Tibial nerve (tissue), 4 donors: ENCODE measurements at regions not wholly inside any gene's neighbourhood (a gene's known extent, or its start where the extent isn't known, plus 50 kb on each side); places are given as distances from the start of the nearest gene placed in this dataset.

ENCODE experiments used
- EP300 ChIP-seq, 2 donors: sonication (generic); formaldehyde crosslinking; IDR thresholded peaks; one replicate each; pipeline ENCODE4 v1.6.1; 2017; ENCODE audit warnings: antibody characterized with exemption in 2 of 2, mild to moderate bottlenecking in 1 of 2
- POLR2A ChIP-seq, 2 donors: fragments of 450-650 bp; IDR thresholded peaks; one replicate each; pipeline ENCODE4 v1.6.1; 2017; ENCODE audit warnings: antibody characterized with exemption in 2 of 2, mild to moderate bottlenecking in 2 of 2, moderate library complexity in 2 of 2
- TF ChIP-seq, protein P1 (sequence below), 5 experiments: fragments of 200-600 bp in 3 of 5; fragments of 450-650 bp in 2 of 5; sonication (generic) in 3 of 5; IDR thresholded peaks; one replicate each; pipeline ENCODE4 v1.5.1; 2016 to 2019; ENCODE audit warnings: antibody characterized with exemption in 5 of 5, mild to moderate bottlenecking in 3 of 5, moderate library complexity in 2 of 5

GRCh38 chr6:14348389-14348788, 230.8 kb downstream of the CD83 start:
- TF ChIP-seq, protein P1, sequence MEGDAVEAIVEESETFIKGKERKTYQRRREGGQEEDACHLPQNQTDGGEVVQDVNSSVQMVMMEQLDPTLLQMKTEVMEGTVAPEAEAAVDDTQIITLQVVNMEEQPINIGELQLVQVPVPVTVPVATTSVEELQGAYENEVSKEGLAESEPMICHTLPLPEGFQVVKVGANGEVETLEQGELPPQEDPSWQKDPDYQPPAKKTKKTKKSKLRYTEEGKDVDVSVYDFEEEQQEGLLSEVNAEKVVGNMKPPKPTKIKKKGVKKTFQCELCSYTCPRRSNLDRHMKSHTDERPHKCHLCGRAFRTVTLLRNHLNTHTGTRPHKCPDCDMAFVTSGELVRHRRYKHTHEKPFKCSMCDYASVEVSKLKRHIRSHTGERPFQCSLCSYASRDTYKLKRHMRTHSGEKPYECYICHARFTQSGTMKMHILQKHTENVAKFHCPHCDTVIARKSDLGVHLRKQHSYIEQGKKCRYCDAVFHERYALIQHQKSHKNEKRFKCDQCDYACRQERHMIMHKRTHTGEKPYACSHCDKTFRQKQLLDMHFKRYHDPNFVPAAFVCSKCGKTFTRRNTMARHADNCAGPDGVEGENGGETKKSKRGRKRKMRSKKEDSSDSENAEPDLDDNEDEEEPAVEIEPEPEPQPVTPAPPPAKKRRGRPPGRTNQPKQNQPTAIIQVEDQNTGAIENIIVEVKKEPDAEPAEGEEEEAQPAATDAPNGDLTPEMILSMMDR (IDR thresholded peaks at IDR 0.05) = no peak
- TF ChIP-seq POLR2A (IDR thresholded peaks at IDR 0.05) (no peak), EP300 (IDR thresholded peaks at IDR 0.05) (no peak)
